SK-N-SH (cell line): ENCODE measurements at regions not wholly inside any gene's neighbourhood (a gene's known extent, or its start where the extent isn't known, plus 50 kb on each side); places are given as distances from the start of the nearest gene placed in this dataset.

Source experiments
- CTCF ChIA-PET: fragments of 300-600, 350-600 bp; formaldehyde crosslinking; extraction: SDS; loops from one replicate; lab custom pipeline; 2021; lab: Yijun Ruan, JAX
- POLR2A ChIA-PET: fragments of 350-600 bp; sonication (Branson Sonifier 250); formaldehyde crosslinking; extraction: SDS; loops from one replicate; lab custom pipeline; 2020; ENCODE audit warnings: antibody characterized with exemption, inconsistent platforms; lab: Yijun Ruan, JAX
- DNase-seq: peaks from one replicate; pipeline ENCODE4 v3.0.0; 2012
- H2AFZ ChIP-seq: fragments of 200-600 bp; sonication (generic); 2 replicates; pipeline ENCODE4 v1.8.1; 2016; ENCODE audit warnings: antibody characterized with exemption, mild to moderate bottlenecking, low read depth
- H3F3A ChIP-seq: fragments of 200-600 bp; sonication (generic); replicated peaks from 2 replicates; pipeline ENCODE3; 2016; ENCODE audit warnings: antibody characterized with exemption, mild to moderate bottlenecking; ENCODE audit not compliant: insufficient read depth
- H3K27ac ChIP-seq, 2 experiments: fragments of 200-500 bp in 1 of 2; fragments of 200-600 bp in 1 of 2; sonication (Bioruptor generic) in 1 of 2; sonication (generic), shearing (Covaris generic) in 1 of 2; 2 replicates each; pipeline versions ENCODE4 v1.5.1 to v1.6.1; 2014 to 2016; ENCODE audit warnings: low read depth in 2 of 2, inconsistent platforms in 1 of 2, low read length in 1 of 2, mild to moderate bottlenecking in 1 of 2, mixed read lengths in 1 of 2
- H3K27me3 ChIP-seq: fragments of 200-600 bp; sonication (generic), shearing (Covaris generic); 2 replicates; pipeline ENCODE4 v1.6.1; 2016; ENCODE audit warnings: mixed run types; ENCODE audit not compliant: insufficient read depth
- H3K36me3 ChIP-seq, 2 experiments: fragments of 200-500 bp in 1 of 2; fragments of 200-600 bp in 1 of 2; sonication (Bioruptor generic) in 1 of 2; sonication (generic) in 1 of 2; replicated peaks in 1 of 2; 2 replicates each; pipeline versions ENCODE3 to v1.5.1; 2014 to 2016; ENCODE audit warnings: low read length in 1 of 2, mild to moderate bottlenecking in 1 of 2; ENCODE audit not compliant: insufficient read depth in 2 of 2, control insufficient read depth in 1 of 2
- H3K4me1 ChIP-seq, 2 experiments: fragments of 200-500 bp in 1 of 2; fragments of 200-600 bp in 1 of 2; sonication (Bioruptor generic) in 1 of 2; sonication (generic), shearing (Covaris generic) in 1 of 2; 2 replicates each; pipeline versions ENCODE4 v1.5.1 to v1.6.1; 2014 to 2016; ENCODE audit warnings: low read depth in 1 of 2, low read length in 1 of 2, mixed run types in 1 of 2; ENCODE audit not compliant: insufficient read depth in 2 of 2, control insufficient read depth in 1 of 2
- H3K4me2 ChIP-seq: fragments of 200-600 bp; sonication (generic), shearing (Covaris generic); 2 replicates; pipeline ENCODE4 v1.6.1; 2017; ENCODE audit warnings: mixed run types
- H3K4me3 ChIP-seq, 2 experiments: fragments of 200-500 bp in 1 of 2; fragments of 200-600 bp in 1 of 2; sonication (Bioruptor generic) in 1 of 2; sonication (generic), shearing (Covaris generic) in 1 of 2; 2 replicates each; pipeline versions ENCODE4 v1.5.1 to v1.8.1; 2014 to 2016; ENCODE audit warnings: low read depth in 2 of 2, inconsistent platforms in 1 of 2, low read length in 1 of 2, mild to moderate bottlenecking in 1 of 2, mixed read lengths in 1 of 2, moderate library complexity in 1 of 2
- H3K79me2 ChIP-seq: fragments of 200-600 bp; sonication (generic); 2 replicates; pipeline ENCODE4 v1.8.1; 2017; ENCODE audit warnings: mild to moderate bottlenecking; ENCODE audit not compliant: insufficient read depth
- H3K9ac ChIP-seq: fragments of 200-600 bp; sonication (generic); 2 replicates; pipeline ENCODE4 v1.6.1; 2017; ENCODE audit warnings: mixed run types
- H3K9me2 ChIP-seq: fragments of 200-600 bp; sonication (generic); 2 replicates; pipeline ENCODE4 v1.6.1; 2017; ENCODE audit warnings: mixed run types
- H3K9me3 ChIP-seq: fragments of 200-600 bp; sonication (generic); 2 replicates; pipeline ENCODE4 v1.6.1; 2017; ENCODE audit warnings: mixed run types, mild to moderate bottlenecking, moderate library complexity
- H4K20me1 ChIP-seq: fragments of 200-600 bp; sonication (generic); 2 replicates; pipeline ENCODE4 v1.6.1; 2017; ENCODE audit warnings: mild to moderate bottlenecking, mixed run types; ENCODE audit not compliant: insufficient read depth
- CHD2 ChIP-seq: fragments of 150-350 bp; IDR thresholded peaks from 2 replicates; pipeline ENCODE4 v1.6.1; 2018; ENCODE audit warnings: low read length; ENCODE audit not compliant: partially characterized antibody
- CTCF ChIP-seq: fragments of 200-600 bp; sonication (generic); IDR thresholded peaks from 2 replicates; pipeline ENCODE4 v1.6.1; 2017; ENCODE audit warnings: antibody characterized with exemption, mild to moderate bottlenecking, moderate library complexity
- EP300 ChIP-seq, 2 experiments: IDR thresholded peaks; 2 replicates each; pipeline versions ENCODE4 v1.4.0 to v1.6.1; 2012; ENCODE audit warnings: borderline replicate concordance in 1 of 2, low read depth in 1 of 2, low read length in 1 of 2
- EZH2phosphoT487 ChIP-seq: fragments of 200-600 bp; sonication (generic); IDR thresholded peaks from 2 replicates; pipeline ENCODE4 v1.6.1; 2017; ENCODE audit warnings: low read depth, mixed run types, mild to moderate bottlenecking, antibody characterized with exemption, moderate library complexity, borderline replicate concordance
- GABPA ChIP-seq: IDR thresholded peaks from 2 replicates; pipeline ENCODE4 v1.4.0; 2012; ENCODE audit warnings: low read depth, mild to moderate bottlenecking
- JUND ChIP-seq: IDR thresholded peaks from 2 replicates; pipeline ENCODE4 v1.4.0; 2012
- MAX ChIP-seq: IDR thresholded peaks from 2 replicates; pipeline ENCODE4 v1.4.0; 2012; ENCODE audit warnings: low read depth
- MXI1 ChIP-seq: IDR thresholded peaks from 2 replicates; pipeline ENCODE4 v1.6.1; 2012; ENCODE audit warnings: mild to moderate bottlenecking, low read depth, low read length, improper control_type of control experiment
- NFIC ChIP-seq: IDR thresholded peaks from 2 replicates; pipeline ENCODE4 v1.4.0; 2012; ENCODE audit warnings: borderline replicate concordance
- NRF1 ChIP-seq: IDR thresholded peaks from 2 replicates; pipeline ENCODE4 v1.6.1; 2012; ENCODE audit warnings: low read depth, mild to moderate bottlenecking, low read length
- PBX3 ChIP-seq: IDR thresholded peaks from 2 replicates; pipeline ENCODE4; 2012
- POLR2AphosphoS5 ChIP-seq: IDR thresholded peaks from 2 replicates; pipeline ENCODE4 v1.6.1; 2012; ENCODE audit warnings: low read depth, low read length
- RCOR1 ChIP-seq: fragments of 150-350 bp; IDR thresholded peaks from 2 replicates; pipeline ENCODE4 v1.6.1; 2017; ENCODE audit warnings: antibody characterized with exemption, low read length
- RFX5 ChIP-seq: IDR thresholded peaks from 2 replicates; pipeline ENCODE4 v1.6.1; 2012; ENCODE audit warnings: mild to moderate bottlenecking, improper control_type of control experiment, low read length
- RXRA ChIP-seq: IDR thresholded peaks from 2 replicates; pipeline ENCODE4 v1.4.0; 2012; ENCODE audit warnings: low read depth, mild to moderate bottlenecking, borderline replicate concordance
- SIN3A ChIP-seq: IDR thresholded peaks from 2 replicates; pipeline ENCODE4 v1.6.1; 2012; ENCODE audit warnings: low read depth, mild to moderate bottlenecking, low read length, moderate library complexity, borderline replicate concordance
- TAF1 ChIP-seq: IDR thresholded peaks from 2 replicates; pipeline ENCODE4 v1.6.1; 2012; ENCODE audit warnings: low read depth, mild to moderate bottlenecking, low read length, moderate library complexity, borderline replicate concordance
- TCF12 ChIP-seq: IDR thresholded peaks from 2 replicates; pipeline ENCODE4 v1.4.0; 2012
- TEAD4 ChIP-seq: IDR thresholded peaks from 2 replicates; pipeline ENCODE4 v1.4.0; 2012; ENCODE audit warnings: mild to moderate bottlenecking, borderline replicate concordance; ENCODE audit not compliant: insufficient read depth
- ZBTB33 ChIP-seq: IDR thresholded peaks from 2 replicates; pipeline ENCODE4 v1.4.0; 2012; ENCODE audit warnings: low read depth, borderline replicate concordance
- WGBS: methylation state at CpG from one replicate; pipeline ENCODE4 v1.1.6; 2017; ENCODE audit warnings: low lambda C conversion rate; 5-methylcytosine and 5-hydroxymethylcytosine counted together

GRCh38 chr13:85538957-85539356 lies 260.3 kb downstream of the SLITRK6 start (continued):
- TF ChIP-seq TEAD4 (no peak), NRF1 (no peak), MXI1 (no peak), GABPA (no peak), RCOR1 (no peak), MAX (no peak), CTCF (no peak), EZH2phosphoT487 (no peak)

GRCh38 chr13:85537601-85538000 lies 261.6 kb downstream of the SLITRK6 start:
- Histone ChIP-seq H4K20me1 (no peaks in the 10 kb centered on the region), H3K4me1 (no peaks in the 10 kb centered on the region; a peak in 1 of 4 replicates), H3K79me2 (no peaks in the 10 kb centered on the region), H3F3A (no peaks in the 10 kb centered on the region), H3K36me3 (no peaks in the 10 kb centered on the region), H3K9me3 (no peaks in the 10 kb centered on the region), H3K27me3 (no peaks in the 10 kb centered on the region), H3K9me2 (no peaks in the 10 kb centered on the region), H3K4me3 (no peak overlapping the region), H3K27ac (no peak overlapping the region), H2AFZ (no peak overlapping the region), H3K9ac (no peak overlapping the region), H3K4me2 (no peak overlapping the region)
- POLR2A ChIA-PET, result no interaction called here
- CTCF ChIA-PET, result no interaction called here
- TF ChIP-seq TEAD4 (no peak), RFX5 (no peak), PBX3 (no peak), RXRA (no peak), TAF1 (no peak), MXI1 (no peak), TCF12 (no peak)
- DNase-seq, result no peak
- WGBS, result 94% methylated on average over 2 of the region's 2 CpGs

- 89% methylated on average over 1 of the region's 1 CpG for WGBS
- TF ChIP-seq RXRA (no peak), CTCF (no peak), TEAD4 (no peak), CHD2 (no peak), SIN3A (no peak), ZBTB33 (no peak), MXI1 (no peak), NFIC (no peak), JUND (no peak), EP300 (IDR thresholded peaks at IDR 0.05; ENCODE audit: borderline replicate concordance in 1 of 2, low read depth in 1 of 2, low read length in 1 of 2) (no peak), GABPA (no peak), POLR2AphosphoS5 (no peak)
Observed at GRCh38 chr13:85536706-85537105, 262.5 kb downstream of the SLITRK6 start.

More at GRCh38 chr13:85536706-85537105, 262.5 kb downstream of the SLITRK6 start:
- Histone ChIP-seq H3K4me2 (no peak overlapping the region), H3K4me3 (no peak overlapping the region), H3K36me3 (no peaks in the 10 kb centered on the region), H3K9me3 (no peaks in the 10 kb centered on the region), H3K9me2 (no peaks in the 10 kb centered on the region), H3K4me1 (no peaks in the 10 kb centered on the region), H4K20me1 (no peaks in the 10 kb centered on the region), H3F3A (no peaks in the 10 kb centered on the region), H3K27ac (no peak overlapping the region), H3K27me3 (no peaks in the 10 kb centered on the region), H2AFZ (no peak overlapping the region), H3K79me2 (no peaks in the 10 kb centered on the region), H3K9ac (no peak overlapping the region)
- ChIA-PET CTCF (no interaction called here), POLR2A (no interaction called here)
- DNase-seq, result no peak
